Stimulated activated CD4-positive, alpha-beta T cell treated with anti-CD3 and anti-CD28 coated beads, Interleukin-15, amount 100 ng/mL, for 24 hours (primary cell): ENCODE measurements at regions not wholly inside any gene's neighbourhood (a gene's known extent, or its start where the extent isn't known, plus 50 kb on each side); places are given as distances from the start of the nearest gene placed in this dataset.
"Not testable (repeated sequence)": the region's sequence is repeated elsewhere in the genome, so short reads cannot be mapped to it uniquely, and the experiment has no call there.

Source experiments
- DNase-seq: peaks from one replicate; pipeline ENCODE4 v3.0.0-alpha.2; 2020

DNA sequence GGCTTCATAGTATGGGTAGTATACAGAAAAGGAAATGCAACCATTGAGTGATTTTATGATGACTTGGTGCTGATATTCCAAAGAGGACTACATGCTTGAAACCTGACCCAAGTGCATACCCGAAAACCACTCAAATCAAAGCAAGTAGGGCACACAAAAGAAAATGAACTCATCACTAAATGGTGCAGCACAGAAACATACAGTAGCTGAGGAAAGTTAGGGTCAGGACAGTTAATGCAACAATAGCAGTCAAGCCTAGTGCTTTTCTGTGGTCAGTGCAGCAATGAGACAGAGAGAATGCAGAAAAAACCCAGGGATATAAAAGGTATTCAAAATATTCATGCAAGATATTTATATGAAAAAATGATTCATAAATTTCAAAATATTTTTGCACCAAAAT lies 711.1 kb downstream of the EPHA7 start:
- no peak for DNase-seq

DNA sequence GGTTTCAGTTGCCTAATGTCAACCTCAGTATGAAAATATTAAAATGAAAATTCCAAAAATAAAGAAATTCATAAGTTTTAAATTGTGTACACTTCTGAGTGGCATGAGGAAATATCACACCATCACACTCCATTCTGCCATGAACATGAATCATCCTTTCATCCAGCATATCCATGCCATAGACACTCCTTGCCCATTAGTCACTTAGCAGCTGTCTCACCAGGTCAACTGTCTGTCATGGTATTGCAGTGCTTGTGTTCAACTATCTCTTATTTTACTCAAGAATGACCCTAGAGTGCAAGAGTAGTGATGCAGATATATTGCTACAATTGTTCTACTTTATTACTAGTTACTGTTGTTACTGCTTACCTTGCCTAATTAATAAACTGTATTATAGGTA lies 712.4 kb downstream of the EPHA7 start:
- no peak for DNase-seq

DNA sequence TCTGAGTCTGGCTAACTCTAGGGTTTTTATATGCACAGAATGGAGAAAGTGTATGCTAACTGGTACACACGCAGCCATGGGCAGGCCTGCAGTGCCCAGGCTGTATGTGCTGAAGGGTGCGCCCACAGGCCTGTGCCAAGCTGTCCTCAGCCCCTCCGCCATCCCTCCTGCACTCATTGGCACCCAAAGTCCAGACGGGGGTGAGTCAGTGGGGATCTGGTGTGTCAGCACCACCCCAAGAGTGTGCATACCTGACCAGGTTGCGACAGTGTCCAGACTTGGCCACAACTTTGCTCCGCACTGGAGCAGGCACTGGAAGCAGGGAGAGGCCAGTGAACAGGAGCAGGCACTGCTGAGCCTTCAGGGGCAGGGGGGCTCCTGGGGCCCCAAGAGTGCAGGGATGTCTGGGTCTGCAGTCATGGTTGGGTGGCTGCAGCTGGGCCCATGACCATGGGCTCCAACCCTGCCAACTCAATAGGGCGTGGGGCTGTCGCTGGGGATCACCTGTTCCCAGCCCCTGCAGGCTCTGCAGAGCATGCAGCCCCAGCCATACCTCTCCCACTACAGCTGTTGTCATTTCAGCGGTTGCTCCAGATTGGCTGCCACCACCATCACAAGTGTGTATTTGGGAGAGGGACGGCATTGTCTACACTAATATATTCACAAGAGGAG lies 717.8 kb downstream of the EPHA7 start:
- no peak for DNase-seq

- DNase-seq, result no peak
These were observed 718.9 kb downstream of the EPHA7 start for GRCh38 chr6:92700411-92700810.

DNA sequence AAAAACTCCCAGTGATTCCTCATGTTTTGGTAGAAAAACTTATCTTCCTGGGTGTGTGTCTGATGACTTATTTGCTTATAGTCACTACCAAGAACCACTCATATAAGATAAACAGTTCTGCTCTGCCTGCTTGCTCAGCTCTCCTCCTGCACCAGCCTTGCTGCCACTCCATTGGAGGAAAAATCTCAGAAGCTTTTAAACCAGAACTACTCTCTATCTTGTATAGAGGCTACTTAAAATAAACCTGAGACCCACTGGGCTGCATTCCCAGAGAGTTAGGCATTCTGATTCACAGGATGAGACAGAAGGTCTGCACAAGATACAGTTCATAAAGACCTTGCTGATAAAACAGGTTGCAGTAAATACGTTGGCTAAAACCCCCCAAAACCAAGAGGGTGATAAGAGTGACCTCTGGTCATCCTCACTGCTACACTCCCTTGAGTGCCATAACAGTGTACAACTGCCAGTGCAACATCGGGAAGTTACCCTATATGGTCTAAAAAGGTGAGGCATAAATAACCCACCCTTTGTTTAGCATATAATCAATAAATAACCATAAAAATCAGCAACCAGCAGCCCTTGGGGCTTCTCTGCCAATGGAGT lies 728.3 kb downstream of the EPHA7 start:
- DNase-seq, result no peak

DNA sequence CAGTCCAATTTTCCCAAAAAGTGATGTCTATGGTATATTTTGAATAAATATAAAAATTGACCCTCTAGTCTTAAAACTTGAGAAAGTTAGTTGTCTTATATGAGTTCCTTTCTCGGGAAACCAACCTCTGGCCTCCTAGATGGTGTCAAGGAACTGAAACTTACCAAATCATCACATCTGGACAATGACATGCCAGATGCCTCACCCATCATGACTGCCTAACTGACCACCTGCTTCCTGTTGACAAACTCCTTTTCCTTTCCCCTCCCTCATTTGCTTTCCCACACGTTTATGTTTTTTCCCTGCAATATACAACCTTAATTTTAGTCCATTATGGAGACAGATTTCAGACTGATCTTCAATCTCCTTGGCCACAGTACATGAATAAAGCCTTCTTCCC lies 731.0 kb downstream of the EPHA7 start:
- no peak for DNase-seq

DNA sequence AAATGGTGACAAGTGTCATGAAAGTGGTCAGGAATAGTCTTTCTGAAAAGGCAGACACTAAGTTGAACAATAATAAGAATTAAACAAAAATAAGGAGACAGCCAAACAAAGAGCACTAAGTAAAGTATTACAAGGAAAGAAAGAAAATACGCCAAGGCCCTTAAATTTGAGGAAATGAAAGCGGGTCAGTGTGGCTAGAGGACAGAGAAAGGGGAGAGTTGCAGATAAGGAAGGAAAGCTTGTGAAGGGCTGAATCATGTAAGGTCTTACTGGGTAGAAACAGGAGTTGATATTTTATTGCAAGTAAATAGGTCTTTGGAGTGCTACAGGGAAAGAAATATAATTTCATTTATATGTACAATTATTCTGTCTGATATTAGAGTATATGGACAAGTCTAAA lies 732.1 kb downstream of the EPHA7 start:
- DNase-seq, result no peak

- DNase-seq, result no peak
These were observed 735.0 kb downstream of the EPHA7 start for GRCh38 chr6:92684386-92684785.

DNA sequence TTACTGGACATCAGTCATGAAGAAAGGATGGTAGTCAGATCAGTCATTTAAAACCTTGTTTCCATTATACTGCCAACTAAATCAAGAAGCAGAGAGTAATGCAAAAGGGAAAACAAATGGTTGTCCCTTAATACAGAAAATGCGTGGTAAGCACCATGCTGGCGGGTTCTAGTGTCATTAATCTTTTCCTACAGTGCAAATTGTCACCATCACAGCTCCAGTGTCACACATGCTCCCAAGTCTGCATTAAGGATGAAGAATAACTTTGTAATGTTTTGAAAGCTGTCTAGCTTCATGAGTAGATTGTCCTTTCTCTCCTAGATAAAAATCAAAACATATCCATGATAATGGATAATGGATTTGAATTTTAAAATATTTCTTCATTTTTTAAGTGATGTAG lies 735.6 kb downstream of the EPHA7 start:
- no peak for DNase-seq

DNA sequence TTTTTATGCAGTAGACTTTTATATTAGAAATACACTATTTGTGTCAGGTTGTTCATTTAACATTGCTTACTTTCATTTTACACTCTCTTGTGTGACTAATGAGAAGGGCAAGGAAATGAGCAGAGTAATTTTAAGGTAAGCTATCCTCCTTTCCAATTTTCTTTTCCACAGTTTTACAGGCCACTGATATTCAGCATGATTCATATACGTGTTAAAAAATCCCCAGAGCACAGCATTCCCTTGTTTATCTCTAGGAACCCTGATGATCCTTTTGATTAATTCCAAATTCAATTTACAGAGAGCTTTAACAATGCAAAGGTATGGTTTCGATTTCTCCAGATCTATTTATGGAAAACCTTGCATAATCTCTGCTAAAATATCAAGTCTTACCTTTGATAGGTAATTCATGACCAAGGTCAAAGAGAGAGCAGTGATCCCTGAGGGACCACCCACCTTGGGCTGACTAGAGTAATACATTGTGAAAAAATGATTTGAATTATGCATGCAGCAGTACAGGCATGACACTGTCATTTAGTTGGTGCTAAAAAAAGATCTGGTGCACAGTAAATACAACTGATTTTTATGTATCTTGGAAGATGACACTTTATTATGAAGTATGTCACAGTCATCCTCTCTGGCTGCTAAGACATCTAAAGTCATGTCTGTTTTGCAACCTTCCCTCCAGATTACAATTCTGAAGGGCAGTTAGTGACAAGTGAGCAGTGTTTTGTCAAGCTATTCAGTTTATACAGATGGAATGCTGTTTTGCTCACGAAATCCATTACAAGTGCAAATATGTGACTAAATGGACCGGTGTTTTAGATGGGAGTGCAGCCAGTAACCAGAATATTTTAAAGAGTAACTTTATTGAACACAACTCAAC lies 736.6 kb downstream of the EPHA7 start:
- no peak for DNase-seq

- DNase-seq, result no peak
These were observed 738.0 kb downstream of the EPHA7 start for GRCh38 chr6:92681401-92681800.

- DNase-seq, result not testable (repeated sequence)
These were observed 747.9 kb downstream of the EPHA7 start for GRCh38 chr6:92671462-92671861.

DNA sequence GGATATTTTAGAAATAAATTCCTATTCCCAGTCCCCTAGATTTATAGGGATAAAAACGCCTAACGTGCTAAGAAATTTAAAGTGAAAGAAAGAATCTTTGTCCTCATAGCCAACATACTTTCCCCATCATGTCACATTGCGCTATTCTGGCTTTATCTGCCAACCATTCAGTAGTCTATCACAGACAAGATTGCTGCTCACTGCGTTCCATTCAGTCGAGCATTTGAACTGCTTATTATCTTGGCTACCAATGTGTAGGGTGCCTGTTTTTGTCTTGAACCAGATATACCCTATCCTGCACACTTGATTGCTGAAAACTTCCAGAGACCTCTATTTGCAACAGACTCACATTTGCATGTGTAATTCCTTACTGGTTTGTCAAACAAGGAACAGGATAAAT lies 751.5 kb downstream of the EPHA7 start:
- DNase-seq, result no peak

GRCh38 chr6:92648364-92649086 lies 770.8 kb downstream of the EPHA7 start:
- DNase-seq, result no peak

- no peak for DNase-seq
These were observed 771.7 kb downstream of the EPHA7 start for GRCh38 chr6:92647630-92648029.

- DNase-seq, result peak; percentile 26
These were observed 775.1 kb downstream of the EPHA7 start for GRCh38 chr6:92644104-92644791.

DNA sequence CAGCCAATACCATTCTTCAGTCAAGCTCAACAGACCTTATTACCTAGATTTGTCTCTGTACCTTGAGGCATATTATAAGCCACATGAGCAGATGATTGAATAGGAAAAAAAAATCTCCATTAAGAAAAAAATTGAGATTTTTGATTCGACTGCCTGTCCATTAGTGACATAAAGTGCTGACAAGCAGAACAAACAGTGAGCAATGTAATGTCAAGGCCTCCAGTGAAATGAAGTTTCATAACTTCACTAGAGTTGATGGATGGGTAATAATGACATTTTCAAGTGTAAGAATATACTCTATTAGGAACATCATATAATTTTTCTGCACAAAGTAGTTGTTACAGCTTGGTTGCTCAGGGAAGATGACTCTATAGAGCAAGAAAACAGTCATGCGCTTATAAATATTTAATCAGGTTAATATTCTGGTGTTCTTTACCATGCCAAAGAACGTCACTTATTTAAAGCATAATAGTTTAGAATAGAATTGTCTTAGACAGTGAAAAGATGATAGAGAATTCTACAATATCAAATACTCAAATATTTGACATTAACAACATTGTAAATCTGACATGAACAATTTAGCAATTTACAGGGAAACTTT lies 783.7 kb downstream of the EPHA7 start:
- no peak for DNase-seq

GRCh38 chr6:92634561-92634960 lies 784.8 kb downstream of the EPHA7 start:
- no peak for DNase-seq

DNA sequence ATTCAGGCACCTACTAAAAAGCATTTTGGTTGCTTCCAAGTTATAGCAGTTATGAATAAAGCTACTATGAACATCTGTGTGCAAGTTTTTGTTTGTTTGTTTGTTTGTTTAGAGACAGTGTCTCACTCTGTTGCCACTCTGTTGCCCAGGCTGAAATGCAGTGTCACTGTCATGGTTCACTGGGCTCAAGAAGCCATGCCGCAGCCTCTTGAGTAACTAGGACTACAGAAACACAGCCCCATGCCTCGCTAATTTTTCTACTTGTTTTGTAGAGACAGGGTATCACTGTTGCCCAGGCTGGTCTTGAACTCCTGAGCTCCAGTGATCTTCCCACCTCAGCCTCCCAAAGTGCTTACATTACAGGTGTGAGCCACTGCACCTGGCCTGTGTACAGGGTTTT lies 795.9 kb downstream of the EPHA7 start:
- DNase-seq, result no peak

DNA sequence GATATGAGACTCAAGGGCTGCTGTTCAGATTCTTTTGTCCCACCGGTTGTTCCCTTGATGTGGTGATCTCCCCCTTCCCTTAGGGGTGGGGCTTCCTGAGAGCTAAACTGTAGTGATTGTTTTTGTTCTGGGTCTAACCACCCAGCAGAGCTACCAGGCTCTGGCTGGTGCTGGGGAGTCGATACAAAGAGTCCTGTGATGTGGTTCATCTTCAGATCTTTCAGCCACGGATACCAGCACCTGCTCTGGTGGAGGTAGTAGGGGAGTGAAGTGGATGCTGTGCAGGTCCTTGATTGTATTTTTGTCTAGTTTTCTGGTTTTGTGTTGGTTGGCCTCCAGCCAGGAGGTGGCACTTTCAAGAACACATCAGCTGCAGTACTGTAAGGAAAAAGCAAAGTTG lies 801.6 kb downstream of the EPHA7 start:
- DNase-seq, result no peak

GRCh38 chr6:92608751-92609150 lies 810.6 kb downstream of the EPHA7 start:
- no peak for DNase-seq

- DNase-seq, result no peak
These were observed 826.2 kb downstream of the EPHA7 start for GRCh38 chr6:92593201-92593600.
